GM06990 (cell line): ENCODE measurements at regions not wholly inside any gene's neighbourhood (a gene's known extent, or its start where the extent isn't known, plus 50 kb on each side); places are given as distances from the start of the nearest gene placed in this dataset.

Experiments
- DNase-seq: peaks from one replicate; pipeline ENCODE4 v3.0.0-alpha.2; 2011; ENCODE audit not compliant: insufficient read length; ENCODE audit errors: extremely low read depth
- H3K27me3 ChIP-seq: replicated peaks from 2 replicates; pipeline ENCODE4 v1.6.0; 2011; ENCODE audit warnings: low read length; ENCODE audit not compliant: control insufficient read depth, insufficient read depth
- H3K36me3 ChIP-seq: 2 replicates; pipeline ENCODE4 v1.5.1; 2011; ENCODE audit warnings: low read length; ENCODE audit not compliant: control insufficient read depth, insufficient read depth
- H3K4me3 ChIP-seq: replicated peaks from 2 replicates; pipeline ENCODE4 v1.5.1; 2011; ENCODE audit warnings: low read depth, mild to moderate bottlenecking, control low read depth, low read length
- CTCF ChIP-seq: IDR thresholded peaks from 2 replicates; pipeline ENCODE4 v1.5.1; 2011; ENCODE audit warnings: low read length, control low read depth, mild to moderate bottlenecking, inconsistent platforms; ENCODE audit not compliant: insufficient read depth, poor library complexity, severe bottlenecking

DNA sequence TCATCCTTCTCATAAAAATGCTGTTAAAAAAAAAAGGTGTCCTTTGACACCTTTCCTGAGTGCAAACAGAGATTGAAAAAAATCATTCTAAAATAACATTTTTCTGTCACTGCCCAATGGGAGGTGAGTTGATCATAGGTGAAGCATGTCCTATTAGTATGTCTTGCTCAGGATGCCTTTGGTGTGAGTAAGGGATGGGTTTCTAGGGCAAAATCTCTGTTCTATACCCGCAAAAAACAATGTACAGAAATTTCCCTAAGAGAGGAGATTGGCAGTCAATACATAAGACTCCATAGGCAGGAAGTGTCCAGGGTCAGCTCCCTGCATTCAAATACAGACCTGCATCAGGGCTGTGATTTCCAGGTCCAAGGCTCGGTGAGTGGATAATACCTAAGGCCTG lies 195.2 kb downstream of the DAD1 start:
- no peaks in the 10 kb centered on the region for H3K36me3 ChIP-seq
- H3K27me3 ChIP-seq, result no peaks in the 10 kb centered on the region; the same call in 1 of the 2 replicates
- H3K4me3 ChIP-seq, result no peak overlapping the region
- no peak for DNase-seq
- TF ChIP-seq CTCF, result no peak

GRCh38 chr14:22391908-22392565 lies 197.0 kb downstream of the DAD1 start:
- Histone ChIP-seq H3K4me3 (no peak overlapping the region), H3K27me3 (no peaks in the 10 kb centered on the region), H3K36me3 (no peaks in the 10 kb centered on the region)
- no peak for DNase-seq
- peak; percentile 74 for TF ChIP-seq CTCF

DNA sequence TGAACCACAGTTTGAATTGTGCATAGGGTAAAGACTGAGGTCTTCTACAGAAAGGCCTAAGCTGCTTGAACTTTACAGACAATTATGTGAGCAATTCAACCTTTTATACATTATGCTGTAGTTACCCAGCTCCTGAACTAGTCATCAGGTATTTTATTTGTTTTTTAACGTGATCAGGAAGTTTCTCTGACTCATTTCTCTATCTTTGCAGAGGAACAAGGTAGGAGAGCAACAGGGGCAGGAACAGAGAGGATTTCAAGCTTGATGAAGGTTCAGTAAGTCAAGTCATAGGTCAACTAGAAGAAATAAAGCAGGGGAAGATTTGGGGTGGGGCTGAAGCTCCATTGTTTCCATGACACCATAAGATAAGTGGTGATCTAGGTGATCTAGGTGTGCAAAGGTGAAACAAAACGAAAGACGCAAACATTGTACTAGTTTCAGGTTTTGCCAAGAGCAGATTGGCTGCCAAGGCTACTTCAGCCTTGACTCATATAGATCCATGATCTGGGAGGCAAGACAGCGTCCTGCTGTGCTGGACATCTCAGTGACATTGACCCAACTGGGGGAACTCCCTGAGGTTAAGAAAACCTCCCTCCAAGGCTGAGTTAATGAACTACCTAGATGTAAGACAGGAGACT lies 198.1 kb downstream of the DAD1 start:
- no peaks in the 10 kb centered on the region for H3K36me3 ChIP-seq
- TF ChIP-seq CTCF, result no peak
- no peaks in the 10 kb centered on the region for H3K27me3 ChIP-seq
- no peak overlapping the region for H3K4me3 ChIP-seq
- no peak for DNase-seq

- Histone ChIP-seq H3K4me3 (no peak overlapping the region), H3K27me3 (no peaks in the 10 kb centered on the region), H3K36me3 (no peaks in the 10 kb centered on the region)
- no peak for DNase-seq
- no peak for TF ChIP-seq CTCF
Observed at GRCh38 chr14:22390195-22390594, 198.8 kb downstream of the DAD1 start.

GRCh38 chr14:22388669-22389595 lies 200.1 kb downstream of the DAD1 start:
- Histone ChIP-seq H3K27me3 (no peaks in the 10 kb centered on the region), H3K4me3 (no peak overlapping the region), H3K36me3 (no peaks in the 10 kb centered on the region)
- no peak for DNase-seq
- TF ChIP-seq CTCF, result no peak
